HCEC 1CT (cell line): ENCODE measurements at regions not wholly inside any gene's neighbourhood (a gene's known extent, or its start where the extent isn't known, plus 50 kb on each side); places are given as distances from the start of the nearest gene placed in this dataset.
"Not testable (repeated sequence)": the region's sequence is repeated elsewhere in the genome, so short reads cannot be mapped to it uniquely, and the experiment has no call there.

ENCODE experiments used
- DNase-seq: peaks from one replicate; pipeline ENCODE4 v3.0.0-alpha.2; 2017

DNA sequence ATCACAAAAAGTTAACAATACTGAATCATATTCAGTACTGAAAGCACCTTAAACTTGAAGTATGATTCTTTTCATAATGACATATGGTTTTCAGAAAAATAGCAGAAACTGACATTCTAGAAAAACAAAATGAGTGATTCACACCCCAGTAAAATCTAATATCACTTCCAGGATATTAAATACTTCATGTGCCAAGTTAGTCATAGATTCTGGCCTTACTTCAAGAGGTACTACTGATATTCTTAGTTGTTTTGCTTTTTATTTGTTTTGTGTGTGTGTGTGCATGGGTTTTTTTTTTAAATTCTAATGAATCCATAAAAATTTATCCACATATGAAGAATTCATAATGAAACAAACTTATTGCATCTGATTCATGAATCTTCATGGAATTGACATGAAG is 207.9 kb upstream of the UFM1 start:
- DNase-seq, result peak; percentile 47

DNA sequence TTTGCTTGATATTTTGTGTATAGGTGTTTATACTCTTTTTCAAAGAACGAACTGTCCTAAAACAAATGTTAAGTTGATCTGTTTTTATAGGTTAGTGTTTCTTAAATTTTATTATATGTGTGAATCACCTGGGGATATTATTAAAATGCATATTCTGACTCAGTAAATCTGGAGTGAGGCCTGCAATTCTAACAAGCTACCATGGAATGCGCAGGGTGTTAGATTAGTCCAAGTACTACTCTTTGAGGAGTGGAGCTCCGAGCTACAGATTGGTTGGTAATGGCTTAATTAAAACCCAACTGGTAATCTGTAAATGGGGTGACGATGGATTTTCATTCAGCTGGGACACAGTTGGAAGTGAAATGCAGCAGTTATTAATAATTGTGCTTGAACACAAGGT is 214.1 kb upstream of the UFM1 start:
- DNase-seq, result no peak

DNA sequence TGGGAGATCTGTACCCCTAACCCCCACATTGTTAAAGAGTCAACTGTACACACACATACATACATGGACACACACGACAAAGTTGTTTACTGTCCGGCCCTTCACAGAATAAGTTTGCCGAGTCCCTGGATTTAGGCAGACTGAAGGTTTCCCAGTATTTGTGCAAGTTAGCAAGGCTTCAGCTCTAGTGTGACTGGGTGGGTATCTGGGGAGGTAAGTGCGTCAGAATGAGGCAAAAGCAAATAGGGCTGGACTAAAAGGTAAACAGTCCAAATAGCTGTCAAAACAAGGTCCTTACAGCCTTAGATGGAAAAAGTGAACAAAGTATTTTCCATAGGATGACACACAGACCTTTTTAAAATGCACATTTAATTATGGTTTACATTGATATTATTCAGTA is 228.4 kb upstream of the UFM1 start:
- DNase-seq, result no peak

DNA sequence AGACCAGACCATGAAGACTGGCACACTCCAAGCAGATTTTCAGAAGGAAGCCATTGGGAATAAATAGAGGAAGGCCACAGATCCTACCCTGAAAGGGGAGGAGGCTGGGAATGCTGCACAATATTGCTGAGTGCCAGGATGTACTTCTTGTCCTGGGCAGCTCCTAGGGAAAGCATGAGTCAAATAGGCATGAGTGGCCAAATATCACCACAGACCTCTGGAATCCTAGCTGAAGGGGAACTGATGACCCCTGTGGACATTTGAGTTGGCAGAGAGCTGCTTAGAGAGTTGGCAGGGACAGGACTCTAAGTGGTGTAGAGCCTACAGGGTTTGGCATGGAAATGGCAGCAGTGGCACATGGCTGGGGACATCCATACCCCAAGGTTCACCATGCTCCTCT is 234.3 kb upstream of the TRPC4 start:
- no peak for DNase-seq

DNA sequence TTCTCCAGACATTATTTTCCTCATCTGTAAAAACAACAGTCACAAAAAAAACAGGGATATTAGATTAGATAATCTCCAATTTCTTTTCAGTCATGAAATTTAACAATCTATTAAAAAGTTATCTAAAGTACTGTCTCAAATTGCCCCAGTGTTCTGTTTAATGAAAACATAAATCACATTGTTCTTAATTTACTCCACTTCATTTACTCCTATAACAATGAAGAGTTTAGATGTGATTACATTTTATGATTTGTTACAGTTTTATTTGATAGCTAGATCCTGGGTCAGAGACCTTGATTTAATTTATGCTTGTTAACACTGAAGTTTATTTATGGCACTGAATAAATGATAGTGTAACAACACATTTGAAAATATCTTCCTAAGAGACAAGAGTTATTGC is 230.2 kb upstream of the TRPC4 start:
- no peak for DNase-seq

DNA sequence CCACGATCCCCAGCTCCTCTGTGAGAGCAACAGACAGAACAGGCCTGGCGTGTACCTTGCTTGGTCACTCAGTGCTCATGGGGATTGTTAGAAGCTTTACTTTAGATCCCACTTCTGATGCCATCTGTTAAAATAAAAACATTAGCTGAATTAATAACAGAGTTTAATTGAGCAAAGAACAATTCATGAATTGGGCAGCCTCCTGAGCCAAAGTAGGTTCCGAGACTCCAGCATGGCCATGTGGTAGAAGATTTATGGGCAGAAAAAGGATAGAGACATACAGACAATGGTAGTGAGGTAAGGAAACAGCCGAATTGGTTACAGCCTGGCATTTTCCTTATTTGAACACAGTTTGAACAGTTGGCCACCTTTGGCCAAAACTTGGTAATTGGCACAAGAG is 223.9 kb upstream of the TRPC4 start:
- no peak for DNase-seq

DNA sequence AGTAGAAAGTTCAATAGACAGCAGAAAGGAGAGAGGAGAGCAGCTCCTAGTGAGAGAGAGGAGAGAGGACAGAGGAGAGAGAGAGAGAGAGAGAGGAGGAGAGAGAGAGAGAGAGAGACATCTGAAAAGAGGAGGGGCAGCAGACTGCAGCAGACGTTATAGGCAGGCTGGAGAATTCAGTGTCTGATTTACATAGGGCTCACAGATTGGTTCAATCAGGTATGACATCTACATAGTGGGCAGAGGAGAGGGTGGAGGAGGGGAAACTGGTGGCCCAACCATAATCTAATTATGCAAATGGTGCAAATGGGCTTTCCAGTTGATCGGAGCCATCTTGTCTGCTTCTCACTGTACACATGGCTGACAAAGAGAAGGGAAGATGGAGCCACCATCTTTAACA is 221.3 kb upstream of the TRPC4 start:
- DNase-seq, result no peak

DNA sequence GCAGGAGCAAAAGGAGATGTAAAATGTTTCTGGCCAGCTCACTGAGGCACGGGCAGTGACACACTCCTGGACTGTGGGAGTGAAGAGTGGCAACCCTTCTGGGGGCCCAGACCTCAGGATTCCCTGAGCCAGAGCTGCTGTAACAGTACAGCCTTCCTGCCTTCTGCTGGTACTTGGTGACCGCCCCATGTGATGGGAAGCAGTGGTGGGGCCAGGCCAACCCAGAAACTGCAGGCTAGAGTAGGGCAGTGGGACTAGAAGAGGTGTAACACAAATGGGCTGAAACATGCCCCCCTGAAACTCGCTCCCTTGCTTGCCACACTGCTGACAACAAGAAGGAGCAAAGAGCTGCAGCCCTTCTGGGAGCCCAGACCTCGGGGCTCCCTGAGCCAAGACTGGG is 217.1 kb upstream of the TRPC4 start:
- DNase-seq, result no peak

DNA sequence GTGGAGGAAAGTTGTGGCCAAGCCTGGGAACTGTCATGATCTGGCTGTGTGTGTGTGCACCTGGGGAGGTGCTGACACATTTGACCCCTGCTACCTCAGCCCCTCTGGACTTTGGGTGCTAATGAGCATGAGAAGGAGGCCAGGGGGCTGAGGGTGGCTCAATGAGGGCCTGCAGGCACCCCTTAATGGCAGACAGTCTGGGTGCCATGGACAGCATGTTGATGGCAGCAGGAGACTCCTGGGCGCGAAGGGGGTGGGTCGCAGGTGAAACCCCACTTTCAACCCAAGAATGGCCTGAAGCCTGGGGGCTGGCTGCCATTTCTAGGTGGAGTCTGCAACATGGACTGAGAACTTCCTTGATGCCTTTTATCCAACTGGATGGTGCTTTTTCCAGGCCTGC is 216.4 kb upstream of the TRPC4 start:
- no peak for DNase-seq

DNA sequence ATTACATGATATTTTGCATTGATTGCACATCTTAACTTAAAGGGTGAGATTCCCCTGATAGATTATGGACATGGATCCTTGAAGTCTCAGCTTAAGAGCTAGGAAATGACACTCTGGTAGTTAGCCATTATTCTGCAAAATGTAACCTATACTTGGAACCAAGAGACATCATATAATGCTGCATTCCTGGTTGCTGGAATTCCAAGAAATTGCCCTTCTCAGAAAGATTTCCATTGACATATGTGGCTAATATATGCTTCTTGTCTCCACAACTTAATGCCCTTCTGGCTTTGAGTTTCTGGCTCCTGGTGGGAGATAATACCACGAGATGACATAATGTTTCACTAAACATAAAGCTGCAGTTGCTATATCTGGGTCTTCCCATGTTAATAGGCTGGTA is 204.4 kb upstream of the TRPC4 start:
- DNase-seq, result no peak

DNA sequence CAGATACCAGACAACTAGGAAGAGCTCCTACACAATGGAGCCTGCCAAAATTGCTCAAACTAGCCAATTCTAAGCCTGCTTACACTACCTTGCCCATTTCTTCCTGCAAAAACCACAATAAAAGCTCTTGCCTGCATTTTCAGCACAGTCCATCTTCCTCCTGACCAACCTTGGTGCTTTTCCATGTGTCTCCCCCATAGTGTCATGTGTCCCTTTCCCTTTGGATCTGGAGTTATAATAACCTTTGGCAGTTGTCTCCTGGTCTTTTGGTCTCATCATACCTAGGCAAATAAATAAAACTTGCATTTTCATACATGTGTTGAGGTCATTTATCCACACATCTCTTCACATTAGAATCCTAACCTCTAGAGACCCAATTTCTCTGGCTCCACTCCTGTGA is 203.1 kb upstream of the TRPC4 start:
- DNase-seq, result no peak

DNA sequence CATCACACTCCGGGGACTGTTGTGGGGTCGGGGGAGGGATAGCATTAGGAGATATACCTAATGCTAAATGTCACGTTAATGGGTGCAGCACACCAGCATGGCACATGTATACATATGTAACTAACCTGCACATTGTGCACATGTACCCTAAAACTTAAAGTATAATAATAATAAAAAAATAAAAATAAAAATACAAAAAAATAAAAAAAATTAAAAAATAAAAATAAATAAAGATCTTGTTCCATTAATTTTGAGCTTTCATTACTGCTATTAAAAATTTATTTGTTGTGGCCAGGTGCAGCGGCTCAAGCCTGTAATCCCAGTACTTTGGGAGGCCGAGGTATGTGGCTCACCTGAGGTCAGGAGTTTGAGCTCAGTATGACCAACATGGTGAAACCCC is 201.8 kb upstream of the TRPC4 start:
- DNase-seq, result not testable (repeated sequence)

DNA sequence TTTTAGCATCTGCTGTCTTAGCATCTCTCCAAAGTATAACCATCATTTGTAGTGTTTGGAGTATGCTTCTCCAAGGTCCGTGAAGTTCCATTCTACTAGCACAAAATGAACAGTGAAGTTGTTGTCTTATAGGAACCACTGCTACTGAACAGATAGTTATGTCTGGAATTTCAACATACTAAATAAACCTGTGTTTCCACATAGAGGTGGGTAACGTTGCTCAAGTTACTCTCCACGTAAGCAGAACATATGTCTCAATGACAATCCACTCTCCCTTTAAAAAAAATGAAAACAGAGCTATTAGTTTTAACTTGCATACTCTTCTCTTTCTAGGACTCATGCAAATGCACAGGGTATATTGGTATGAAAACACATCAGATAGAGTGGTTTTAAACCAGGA is 184.3 kb upstream of the TRPC4 start:
- DNase-seq, result no peak

DNA sequence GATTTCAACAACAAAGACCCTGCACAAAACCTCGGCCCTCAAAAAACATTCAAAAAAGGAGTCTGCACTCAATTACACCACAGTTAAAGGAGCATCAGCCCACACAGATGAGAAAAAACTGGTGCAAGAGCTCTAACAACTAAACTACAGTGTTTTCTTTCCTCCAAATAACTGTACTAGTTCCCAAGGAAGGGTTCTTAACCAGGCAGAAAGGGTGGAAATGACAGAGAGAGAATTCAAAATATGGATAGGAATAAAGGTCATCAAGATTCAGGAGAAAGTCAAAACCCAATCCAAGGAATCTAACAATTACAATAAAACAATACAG is 176.4 kb upstream of the TRPC4 start:
- DNase-seq, result no peak

DNA sequence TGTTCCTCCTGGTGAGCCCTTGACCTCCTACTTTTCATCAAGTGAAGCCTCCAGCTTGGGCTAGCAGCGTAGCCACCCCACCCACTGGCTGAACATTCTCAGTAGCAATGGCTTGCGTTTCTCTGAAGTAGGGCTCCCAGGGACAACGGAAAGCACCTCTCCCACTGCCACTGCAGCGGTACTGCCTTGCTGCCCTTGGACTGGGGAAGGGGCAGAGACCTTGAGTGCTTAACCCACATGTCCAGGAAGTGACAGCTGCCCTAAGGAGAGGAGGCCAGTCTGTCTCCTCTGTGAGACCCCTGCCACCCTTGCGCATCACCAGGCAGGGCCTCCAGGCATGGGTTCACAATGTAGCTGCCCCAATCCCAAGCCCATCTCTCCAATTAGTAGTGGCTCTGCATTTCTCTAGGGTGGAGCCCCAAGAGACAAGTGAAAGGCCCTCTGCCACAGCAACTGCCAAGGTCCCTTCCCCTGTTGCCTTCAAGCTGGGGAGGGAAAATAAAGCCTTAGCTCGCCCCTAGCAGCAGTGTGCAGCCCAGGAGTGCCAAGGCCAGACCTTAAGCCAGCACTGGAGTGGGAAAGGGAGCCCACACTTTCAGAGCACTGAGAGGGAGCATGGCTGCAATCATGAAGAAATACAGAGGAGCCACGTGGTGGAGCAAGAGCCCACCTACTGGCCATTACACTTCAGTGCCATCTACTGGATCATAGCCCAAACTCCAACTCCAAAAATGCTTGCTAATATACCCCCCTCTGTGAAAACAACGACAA is 175.9 kb upstream of the TRPC4 start:
- peak; percentile 59 for DNase-seq

DNA sequence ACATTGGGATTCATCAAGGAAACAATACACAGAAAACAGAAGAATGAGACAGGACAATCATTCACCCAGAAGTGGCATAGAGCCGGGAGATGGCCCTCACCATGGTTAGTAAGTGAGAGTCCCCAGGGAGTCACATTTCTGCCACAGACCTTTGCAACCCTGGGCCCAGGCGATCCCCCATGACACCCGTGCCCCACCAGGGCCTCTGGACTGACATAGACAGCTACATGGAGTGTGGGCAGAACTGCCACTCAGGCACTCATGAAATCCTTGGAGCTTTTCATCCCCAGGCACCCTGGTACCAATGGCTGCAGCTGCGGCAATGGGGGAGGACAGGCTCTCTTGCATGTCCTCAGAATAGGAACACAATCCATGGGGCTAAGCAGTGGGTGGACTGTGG is 174.5 kb upstream of the TRPC4 start:
- no peak for DNase-seq

DNA sequence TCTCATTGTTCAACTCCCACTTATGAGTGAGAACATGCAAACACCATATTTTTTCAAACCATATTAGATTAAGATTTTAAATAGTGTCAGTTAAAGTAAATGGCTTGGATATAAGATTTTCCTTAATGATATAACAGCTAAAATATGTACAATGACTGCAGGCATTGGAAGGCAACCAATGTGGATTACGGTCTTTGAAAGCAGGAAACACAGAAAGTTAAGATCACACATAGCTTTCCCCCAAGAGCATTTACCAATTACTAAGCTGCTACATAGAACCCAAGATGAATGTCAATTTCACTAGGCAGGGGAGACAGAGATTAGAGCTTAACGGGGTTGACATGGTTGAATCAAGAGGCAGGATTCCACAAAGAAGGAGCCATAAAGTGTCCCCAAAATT is 173.2 kb upstream of the TRPC4 start:
- DNase-seq, result no peak

DNA sequence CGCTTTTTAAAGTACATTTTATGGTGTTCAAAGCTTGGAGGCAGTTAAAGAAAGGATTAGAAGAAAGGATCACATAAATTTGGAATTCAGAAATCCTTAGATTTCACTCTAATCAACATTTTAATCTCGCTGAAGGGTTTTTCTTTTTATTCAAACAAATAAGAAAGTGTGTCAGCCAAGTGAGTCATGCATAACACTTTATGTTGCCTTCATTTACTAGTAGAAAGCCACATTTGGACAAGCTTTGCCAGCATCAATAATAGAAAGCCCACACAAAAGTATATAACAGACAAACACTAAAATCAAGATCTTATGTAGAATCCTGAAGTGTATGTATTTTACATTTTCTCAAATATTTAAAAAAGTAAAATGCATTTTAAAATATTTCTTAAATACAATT is 154.9 kb upstream of the TRPC4 start:
- no peak for DNase-seq

DNA sequence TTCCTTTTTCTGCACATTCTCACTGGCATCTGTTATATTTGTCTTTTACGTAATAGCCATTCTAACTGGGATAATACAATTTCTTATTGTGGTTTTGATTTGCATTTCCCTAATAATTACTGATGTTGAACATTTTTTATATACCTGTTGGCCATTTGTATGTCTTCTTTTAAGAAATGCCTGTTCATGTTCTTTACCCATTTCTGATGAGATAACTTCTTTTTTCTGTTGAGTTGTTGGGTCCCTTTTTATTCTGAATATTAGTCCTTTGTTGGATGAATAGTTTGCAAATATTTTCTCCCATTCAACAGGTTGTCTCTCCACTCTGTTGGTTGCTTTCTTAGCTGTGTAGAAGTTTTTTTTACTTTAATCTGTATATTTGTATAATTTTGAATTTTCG is 147.7 kb upstream of the TRPC4 start:
- no peak for DNase-seq

DNA sequence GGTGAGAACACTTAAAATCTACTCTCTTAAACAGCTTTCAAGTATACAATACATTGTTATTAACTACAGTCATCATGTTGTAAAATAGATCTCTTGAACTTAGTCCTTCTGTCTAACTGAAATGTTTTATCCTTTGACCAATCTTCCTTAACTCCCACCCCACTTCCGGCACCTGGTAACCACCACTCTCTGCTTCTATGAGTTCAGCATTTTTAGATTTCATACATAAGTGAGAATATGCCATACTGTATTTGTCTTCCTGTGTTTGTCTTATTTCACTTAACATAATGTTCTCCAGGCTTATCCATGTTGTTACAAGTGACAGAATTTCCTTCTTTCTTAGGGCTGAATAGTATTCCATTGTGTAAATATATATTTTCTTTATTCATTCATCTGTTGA is 144.1 kb upstream of the TRPC4 start:
- no peak for DNase-seq

DNA sequence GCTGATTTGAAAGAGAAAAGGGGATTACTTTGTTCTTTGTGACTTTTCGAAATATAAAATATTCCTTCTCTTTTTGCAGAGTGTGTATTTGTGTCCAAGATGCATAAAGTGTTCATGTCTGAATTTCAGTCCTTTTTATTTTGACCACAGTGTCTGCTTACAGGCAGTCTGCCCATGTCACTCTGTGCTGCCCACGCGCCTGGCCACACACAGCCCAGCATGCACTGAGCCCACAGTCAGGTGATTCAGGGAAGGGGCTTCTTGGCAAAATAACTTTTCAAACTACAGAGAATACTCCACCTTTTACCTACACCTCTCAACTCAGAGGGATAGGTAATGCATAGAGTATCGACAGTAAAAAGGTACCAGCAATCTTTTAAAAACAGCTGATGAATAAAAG is 142.5 kb upstream of the TRPC4 start:
- no peak for DNase-seq

DNA sequence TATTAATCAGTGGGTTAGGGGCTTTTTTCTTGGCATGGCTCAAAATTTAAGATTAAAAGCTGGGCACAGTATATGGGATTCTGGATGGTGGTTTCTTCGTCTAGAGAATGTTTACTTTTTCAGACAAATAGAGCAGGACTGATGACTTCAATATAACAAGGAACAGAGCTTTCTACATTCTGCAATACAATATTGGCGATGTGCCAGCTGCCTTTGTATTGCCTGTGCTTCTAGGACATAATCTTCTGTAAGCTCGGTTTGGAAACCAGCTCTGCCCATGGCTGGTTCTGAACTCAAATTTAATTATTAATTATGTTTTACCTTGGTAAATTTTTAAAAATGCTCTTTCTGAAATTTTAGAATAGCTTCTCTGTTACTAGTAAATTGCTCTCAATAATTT is 139.1 kb upstream of the TRPC4 start:
- no peak for DNase-seq

DNA sequence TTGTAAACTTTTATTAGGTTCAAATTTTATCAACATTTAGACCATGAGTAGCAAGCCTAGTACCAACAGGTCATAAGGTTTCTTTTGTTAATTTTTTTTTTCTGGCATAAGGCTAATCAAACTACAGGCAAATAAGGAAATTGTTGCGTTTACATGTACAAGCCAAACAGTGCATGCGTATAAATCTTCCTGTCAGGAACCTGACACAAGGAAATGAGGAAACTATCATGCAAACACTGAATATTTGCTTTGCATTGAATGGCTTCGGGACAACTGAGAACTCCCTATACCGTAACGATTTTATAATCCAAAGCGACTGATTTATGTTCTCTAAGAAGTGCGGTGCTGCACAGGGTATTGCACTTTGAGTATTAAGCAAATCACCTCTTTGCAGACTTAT is 133.0 kb upstream of the TRPC4 start:
- no peak for DNase-seq

DNA sequence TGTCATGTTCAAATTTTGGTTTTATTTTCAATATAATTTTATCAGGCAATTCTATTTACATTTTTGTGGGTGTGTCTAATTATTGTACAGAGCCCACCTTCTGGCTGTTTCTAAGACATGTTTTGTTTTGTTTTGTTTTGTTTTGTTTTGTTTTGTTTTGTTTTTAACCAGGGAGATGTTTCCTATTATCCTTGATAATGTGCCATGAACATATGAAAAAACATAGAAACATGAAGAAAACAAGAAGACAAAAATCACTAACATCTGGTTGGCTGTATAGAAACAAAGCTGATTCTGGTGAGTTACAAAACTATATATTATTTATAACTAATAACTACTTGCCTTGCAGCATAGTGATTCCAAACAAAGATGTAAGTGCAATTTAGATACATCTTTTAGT is 128.1 kb upstream of the TRPC4 start:
- DNase-seq, result no peak

DNA sequence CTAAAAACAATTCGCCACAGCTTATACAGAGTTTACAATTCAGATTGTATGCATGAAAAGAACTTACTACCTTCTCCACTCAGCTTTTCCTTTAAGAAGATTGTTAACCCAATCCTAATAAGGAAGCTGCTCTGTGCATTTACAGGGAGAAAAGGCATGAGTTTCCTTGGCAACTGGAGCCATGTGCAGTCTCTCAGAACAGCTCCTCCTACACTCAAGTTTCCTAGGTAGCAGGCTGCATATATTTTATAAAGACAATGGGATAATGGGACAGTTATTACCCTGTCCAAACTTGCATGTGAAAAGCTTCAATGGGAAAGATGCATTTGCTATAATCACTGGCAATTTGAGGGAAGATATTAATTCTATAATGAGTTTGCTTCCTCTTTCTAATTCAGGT is 125.5 kb upstream of the TRPC4 start:
- DNase-seq, result peak; percentile 31

DNA sequence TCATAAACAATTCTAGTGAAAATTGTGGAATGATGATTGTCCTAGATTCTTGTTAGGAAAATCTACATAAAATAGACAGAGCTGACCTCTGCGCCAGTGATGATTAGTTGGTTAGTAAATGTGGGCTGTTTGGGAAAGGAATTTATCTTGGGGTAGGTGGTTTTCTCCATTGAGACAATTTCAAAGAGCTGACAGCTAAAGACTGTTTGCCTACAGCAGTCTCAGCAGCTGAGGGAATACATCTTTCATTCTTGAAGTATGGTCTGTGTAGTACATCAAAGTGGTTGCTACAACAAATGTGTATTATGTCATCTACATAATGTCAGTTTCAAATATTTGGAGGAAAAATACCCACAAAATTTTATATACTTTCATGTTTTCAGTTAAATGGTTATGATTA is 117.2 kb upstream of the TRPC4 start:
- no peak for DNase-seq
